ACC112 (cell line): ENCODE measurements at regions not wholly inside any gene's neighbourhood (a gene's known extent, or its start where the extent isn't known, plus 50 kb on each side); places are given as distances from the start of the nearest gene placed in this dataset.
"Not testable (repeated sequence)": the region's sequence is repeated elsewhere in the genome, so short reads cannot be mapped to it uniquely, and the experiment has no call there.

Source experiments
- H2AFZ ChIP-seq: fragments of 200-600 bp; sonication (generic); one replicate; pipeline ENCODE4 v1.6.0; 2017; ENCODE audit warnings: antibody characterized with exemption, low read length; ENCODE audit not compliant: unreplicated experiment
- H3K27ac ChIP-seq: fragments of 200-600 bp; sonication (generic); 2 replicates; pipeline ENCODE4 v1.5.1; 2014; ENCODE audit warnings: low read depth, mild to moderate bottlenecking, antibody characterized with exemption, low read length, moderate library complexity
- H3K27me3 ChIP-seq: fragments of 200-600 bp; sonication (generic); 2 replicates; pipeline ENCODE4 v1.6.1; 2014; ENCODE audit warnings: mild to moderate bottlenecking, antibody characterized with exemption, low read length, moderate library complexity, mixed read lengths; ENCODE audit not compliant: insufficient read depth
- H3K36me3 ChIP-seq: fragments of 200-600 bp; sonication (generic); 2 replicates; pipeline ENCODE4 v1.6.1; 2016; ENCODE audit warnings: mild to moderate bottlenecking, antibody characterized with exemption, low read length, moderate library complexity, mixed read lengths; ENCODE audit not compliant: insufficient read depth
- H3K4me1 ChIP-seq: fragments of 200-600 bp; sonication (generic); one replicate; pipeline ENCODE4 v1.6.1; 2016; ENCODE audit warnings: low read length, mixed read lengths; ENCODE audit not compliant: insufficient read depth, unreplicated experiment, control insufficient read depth
- H3K4me3 ChIP-seq: fragments of 200-600 bp; sonication (generic); 2 replicates; pipeline ENCODE4 v1.5.1; 2014; ENCODE audit warnings: mild to moderate bottlenecking, low read depth, low read length
- H3K79me2 ChIP-seq: fragments of 200-600 bp; sonication (generic); one replicate; pipeline ENCODE4 v1.6.0; 2016; ENCODE audit warnings: low read length; ENCODE audit not compliant: control insufficient read depth, unreplicated experiment, insufficient read depth

- not testable (repeated sequence) for H3K4me3 ChIP-seq, H3K36me3 ChIP-seq, H3K27me3 ChIP-seq, H2AFZ ChIP-seq, H3K4me1 ChIP-seq, H3K27ac ChIP-seq, H3K79me2 ChIP-seq
Observed at GRCh38 chr6:100043961-100044360, 49.9 kb upstream of the MCHR2 start.
